ENCODE measurements at regions not wholly inside any gene's neighbourhood (a gene's known extent, or its start where the extent isn't known, plus 50 kb on each side); places are given as distances from the start of the nearest gene placed in this dataset.

- TF ChIP-seq CTCF (IDR thresholded peaks at IDR 0.05) (no peak), POLR2A (IDR thresholded peaks at IDR 0.05) (no peak)
These were observed 179.2 kb downstream of the C11orf91 start for GRCh38 chr11:33521384-33521783.

Data from testis (tissue), 2 donors.